ENCODE measurements at regions not wholly inside any gene's neighbourhood (a gene's known extent, or its start where the extent isn't known, plus 50 kb on each side); places are given as distances from the start of the nearest gene placed in this dataset.

DNA sequence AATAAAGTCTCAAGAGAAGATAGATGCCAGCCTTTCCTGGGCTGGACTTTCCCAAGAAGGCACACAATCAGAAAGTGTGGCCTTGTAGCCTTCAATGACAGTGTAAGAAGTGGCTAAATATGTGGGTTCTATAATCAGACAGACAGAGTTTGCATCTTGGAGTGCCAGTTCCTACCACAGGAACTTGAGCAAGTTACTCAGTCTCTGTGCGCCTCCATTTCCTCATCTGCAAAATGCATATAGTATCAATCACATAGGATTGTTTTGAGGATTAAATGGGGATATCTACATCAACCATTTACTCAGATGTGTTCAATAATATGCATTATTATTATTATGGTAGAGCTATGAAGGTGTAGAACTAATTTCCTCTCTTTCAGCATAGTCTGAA lies 176.8 kb upstream of the PTBP2 start:
- H4K20me1 ChIP-seq (ENCODE audit: insufficient read depth, low read length): no peaks in the 10 kb centered on the region
- H2AFZ ChIP-seq (ENCODE audit: low read depth, low read length): no peak overlapping the region
- no peaks in the 10 kb centered on the region for H3K4me1 ChIP-seq (ENCODE audit: insufficient read depth, low read length)
- H3K4me2 ChIP-seq (ENCODE audit: low read length): no peak overlapping the region
- H3K79me2 ChIP-seq (ENCODE audit: insufficient read depth, low read length): no peaks in the 10 kb centered on the region
- no peaks in the 10 kb centered on the region for H3K27me3 Mint-ChIP-seq (ENCODE audit: low read depth, unreplicated experiment)
- no peak overlapping the region for H3K4me3 Mint-ChIP-seq (ENCODE audit: unreplicated experiment)
- TF ChIP-seq EZH2 (IDR thresholded peaks at IDR 0.05; ENCODE audit: insufficient read depth, low read length): no peak
- TF ChIP-seq, protein P1, sequence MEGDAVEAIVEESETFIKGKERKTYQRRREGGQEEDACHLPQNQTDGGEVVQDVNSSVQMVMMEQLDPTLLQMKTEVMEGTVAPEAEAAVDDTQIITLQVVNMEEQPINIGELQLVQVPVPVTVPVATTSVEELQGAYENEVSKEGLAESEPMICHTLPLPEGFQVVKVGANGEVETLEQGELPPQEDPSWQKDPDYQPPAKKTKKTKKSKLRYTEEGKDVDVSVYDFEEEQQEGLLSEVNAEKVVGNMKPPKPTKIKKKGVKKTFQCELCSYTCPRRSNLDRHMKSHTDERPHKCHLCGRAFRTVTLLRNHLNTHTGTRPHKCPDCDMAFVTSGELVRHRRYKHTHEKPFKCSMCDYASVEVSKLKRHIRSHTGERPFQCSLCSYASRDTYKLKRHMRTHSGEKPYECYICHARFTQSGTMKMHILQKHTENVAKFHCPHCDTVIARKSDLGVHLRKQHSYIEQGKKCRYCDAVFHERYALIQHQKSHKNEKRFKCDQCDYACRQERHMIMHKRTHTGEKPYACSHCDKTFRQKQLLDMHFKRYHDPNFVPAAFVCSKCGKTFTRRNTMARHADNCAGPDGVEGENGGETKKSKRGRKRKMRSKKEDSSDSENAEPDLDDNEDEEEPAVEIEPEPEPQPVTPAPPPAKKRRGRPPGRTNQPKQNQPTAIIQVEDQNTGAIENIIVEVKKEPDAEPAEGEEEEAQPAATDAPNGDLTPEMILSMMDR (IDR thresholded peaks at IDR 0.05; ENCODE audit: insufficient read depth, low read depth, low read length): no peak
- no peak overlapping the region for H3K27ac ChIP-seq (ENCODE audit: low read depth, low read length)
- H3K4me1 Mint-ChIP-seq (ENCODE audit: low read depth, unreplicated experiment): no peaks in the 10 kb centered on the region
- H3K9ac ChIP-seq (ENCODE audit: low read length): no peak overlapping the region
- no peak overlapping the region for H3K27ac Mint-ChIP-seq (ENCODE audit: unreplicated experiment)
- H3K36me3 Mint-ChIP-seq (ENCODE audit: low read depth, unreplicated experiment): no peaks in the 10 kb centered on the region
- no peak overlapping the region for H3K4me3 ChIP-seq (ENCODE audit: insufficient read depth, low read depth, low read length)
- H3K9me3 ChIP-seq (ENCODE audit: insufficient read depth, low read depth, low read length): no peaks in the 10 kb centered on the region
- DNase-seq (ENCODE audit: low read depth): no peak
- no peaks in the 10 kb centered on the region for H3K9me3 Mint-ChIP-seq (ENCODE audit: unreplicated experiment)
- H3K27me3 ChIP-seq (ENCODE audit: insufficient read depth, low read length): no peaks in the 10 kb centered on the region
- FAIRE-seq: no peak
- H3K36me3 ChIP-seq (ENCODE audit: insufficient read depth, low read length): no peaks in the 10 kb centered on the region

DNA sequence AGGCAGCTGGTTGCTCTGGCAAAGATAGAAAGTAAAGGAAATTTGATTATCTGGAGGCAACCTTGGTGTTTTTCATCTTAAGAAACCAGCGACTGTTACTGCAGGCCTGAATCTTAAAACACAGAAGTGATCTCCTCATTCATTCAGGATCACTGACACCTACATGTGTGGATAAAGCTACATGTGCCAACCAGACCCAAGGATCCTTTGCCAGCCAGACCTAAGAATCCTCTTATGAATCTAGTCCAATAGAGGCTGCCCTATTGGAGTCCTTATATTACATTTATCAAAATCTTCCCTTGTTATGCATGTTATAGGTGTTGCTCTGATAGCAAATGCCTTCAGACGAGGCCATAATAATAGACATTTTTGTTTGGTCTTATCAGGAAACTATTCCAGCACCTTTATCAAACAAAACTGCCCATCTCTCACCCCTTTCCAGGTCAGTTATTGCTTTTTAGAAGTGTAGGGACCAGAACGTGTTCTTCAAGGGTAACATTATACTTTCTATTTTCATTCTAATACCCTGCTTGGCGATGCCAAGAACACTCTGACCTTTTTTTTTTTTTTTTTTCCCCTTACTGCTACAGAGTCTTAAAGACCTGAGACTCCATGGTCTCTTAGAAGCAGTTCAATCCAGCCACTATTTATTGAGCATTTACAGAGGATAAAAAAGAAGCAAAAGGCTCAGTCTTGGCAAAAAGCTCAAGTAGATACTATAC lies 175.5 kb upstream of the PTBP2 start:
- H3K27ac ChIP-seq (ENCODE audit: low read depth, low read length): no peak overlapping the region
- H4K20me1 ChIP-seq (ENCODE audit: insufficient read depth, low read length): no peaks in the 10 kb centered on the region
- no peaks in the 10 kb centered on the region for H3K36me3 ChIP-seq (ENCODE audit: insufficient read depth, low read length)
- no peaks in the 10 kb centered on the region for H3K4me1 ChIP-seq (ENCODE audit: insufficient read depth, low read length)
- no peaks in the 10 kb centered on the region for H3K9me3 ChIP-seq (ENCODE audit: insufficient read depth, low read depth, low read length)
- DNase-seq (ENCODE audit: low read depth) (no peak), FAIRE-seq (no peak)
- H3K4me1 Mint-ChIP-seq (ENCODE audit: low read depth, unreplicated experiment): no peaks in the 10 kb centered on the region
- H3K36me3 Mint-ChIP-seq (ENCODE audit: low read depth, unreplicated experiment): no peaks in the 10 kb centered on the region
- no peaks in the 10 kb centered on the region for H3K27me3 ChIP-seq (ENCODE audit: insufficient read depth, low read length)
- H3K27ac Mint-ChIP-seq (ENCODE audit: unreplicated experiment): no peak overlapping the region
- no peak overlapping the region for H3K4me3 ChIP-seq (ENCODE audit: insufficient read depth, low read depth, low read length)
- H3K9ac ChIP-seq (ENCODE audit: low read length): no peak overlapping the region
- no peaks in the 10 kb centered on the region for H3K9me3 Mint-ChIP-seq (ENCODE audit: unreplicated experiment)
- no peaks in the 10 kb centered on the region for H3K79me2 ChIP-seq (ENCODE audit: insufficient read depth, low read length)
- no peaks in the 10 kb centered on the region for H3K27me3 Mint-ChIP-seq (ENCODE audit: low read depth, unreplicated experiment)
- H2AFZ ChIP-seq (ENCODE audit: low read depth, low read length): no peak overlapping the region
- TF ChIP-seq EZH2 (IDR thresholded peaks at IDR 0.05; ENCODE audit: insufficient read depth, low read length): no peak
- TF ChIP-seq, protein P1 (IDR thresholded peaks at IDR 0.05; ENCODE audit: insufficient read depth, low read depth, low read length): no peak
- no peak overlapping the region for H3K4me2 ChIP-seq (ENCODE audit: low read length)
- H3K4me3 Mint-ChIP-seq (ENCODE audit: unreplicated experiment): no peak overlapping the region

DNA sequence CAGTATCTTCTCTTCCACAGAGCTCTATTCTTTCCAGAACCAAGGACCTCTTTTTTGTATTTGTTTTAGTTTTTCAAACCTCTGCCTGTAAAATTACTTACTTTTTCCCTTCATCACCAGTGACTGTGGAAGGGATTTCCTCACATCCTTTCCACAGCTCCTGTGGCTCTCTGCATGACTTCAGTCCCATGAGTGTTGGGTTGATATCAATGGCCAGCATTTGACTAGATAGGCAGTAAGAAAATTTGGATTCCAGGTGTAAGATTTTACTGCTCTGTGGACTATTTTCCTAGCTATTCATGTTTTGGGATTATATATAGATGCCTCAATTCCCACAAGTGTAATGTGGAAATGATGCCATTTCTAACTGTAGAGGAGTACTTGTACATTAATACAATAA lies 171.5 kb upstream of the PTBP2 start:
- Histone ChIP-seq H3K27ac (ENCODE audit: low read depth, low read length) (no peak overlapping the region), H4K20me1 (ENCODE audit: insufficient read depth, low read length) (no peaks in the 10 kb centered on the region), H3K4me3 (ENCODE audit: insufficient read depth, low read depth, low read length) (no peak overlapping the region), H3K27me3 (ENCODE audit: insufficient read depth, low read length) (no peaks in the 10 kb centered on the region), H3K4me2 (ENCODE audit: low read length) (no peak overlapping the region), H3K36me3 (ENCODE audit: insufficient read depth, low read length) (no peaks in the 10 kb centered on the region), H3K79me2 (ENCODE audit: insufficient read depth, low read length) (no peaks in the 10 kb centered on the region), H3K4me1 (ENCODE audit: insufficient read depth, low read length) (no peaks in the 10 kb centered on the region), H2AFZ (ENCODE audit: low read depth, low read length) (no peak overlapping the region), H3K9ac (ENCODE audit: low read length) (no peak overlapping the region), H3K9me3 (ENCODE audit: insufficient read depth, low read depth, low read length) (no peaks in the 10 kb centered on the region)
- Mint-ChIP-seq H3K4me3 (ENCODE audit: unreplicated experiment) (no peak overlapping the region), H3K27ac (ENCODE audit: unreplicated experiment) (no peak overlapping the region), H3K27me3 (ENCODE audit: low read depth, unreplicated experiment) (no peaks in the 10 kb centered on the region), H3K9me3 (ENCODE audit: unreplicated experiment) (no peaks in the 10 kb centered on the region), H3K36me3 (ENCODE audit: low read depth, unreplicated experiment) (no peaks in the 10 kb centered on the region), H3K4me1 (ENCODE audit: low read depth, unreplicated experiment) (no peaks in the 10 kb centered on the region)
- FAIRE-seq (no peak), DNase-seq (ENCODE audit: low read depth) (no peak)
- TF ChIP-seq, protein P1 (IDR thresholded peaks at IDR 0.05; ENCODE audit: insufficient read depth, low read depth, low read length): no peak
- TF ChIP-seq EZH2 (IDR thresholded peaks at IDR 0.05; ENCODE audit: insufficient read depth, low read length): no peak

Data from astrocyte (in vitro differentiated cells and primary cell).